Neural cell (in vitro differentiated cells): ENCODE measurements at regions not wholly inside any gene's neighbourhood (a gene's known extent, or its start where the extent isn't known, plus 50 kb on each side); places are given as distances from the start of the nearest gene placed in this dataset.
A peak's percentile ranks its signal among the peaks of the same experiment; 100 is the strongest.

Experiments used
- EP300 ChIP-seq: fragments of 450-650 bp; conservative IDR thresholded peaks from 2 replicates; pipeline ENCODE4 v1.6.1; 2014; ENCODE audit warnings: antibody characterized with exemption, mild to moderate bottlenecking, moderate library complexity; ENCODE audit not compliant: poor library complexity, severe bottlenecking
- EZH2 ChIP-seq: fragments of 200-600, 300-800 bp; shearing (Covaris generic), sonication (generic); IDR thresholded peaks from 2 replicates; pipeline ENCODE4 v1.6.1; 2014; ENCODE audit warnings: antibody characterized with exemption, low read length, borderline replicate concordance, mild to moderate bottlenecking; ENCODE audit not compliant: insufficient read depth, poor library complexity, severe bottlenecking
- POLR2AphosphoS5 ChIP-seq: IDR thresholded peaks from 2 replicates; pipeline ENCODE4 v1.6.1; 2012
- RAD21 ChIP-seq: fragments of 450-650 bp; conservative IDR thresholded peaks from 2 replicates; pipeline ENCODE4 v1.6.1; 2014; ENCODE audit warnings: antibody characterized with exemption, mild to moderate bottlenecking, moderate library complexity
- TF ChIP-seq, protein P1 (sequence below): fragments of 450-650 bp; IDR thresholded peaks from 2 replicates; pipeline ENCODE4 v1.5.1; 2014; ENCODE audit warnings: antibody characterized with exemption, mild to moderate bottlenecking, moderate library complexity; ENCODE audit not compliant: poor library complexity, severe bottlenecking

DNA sequence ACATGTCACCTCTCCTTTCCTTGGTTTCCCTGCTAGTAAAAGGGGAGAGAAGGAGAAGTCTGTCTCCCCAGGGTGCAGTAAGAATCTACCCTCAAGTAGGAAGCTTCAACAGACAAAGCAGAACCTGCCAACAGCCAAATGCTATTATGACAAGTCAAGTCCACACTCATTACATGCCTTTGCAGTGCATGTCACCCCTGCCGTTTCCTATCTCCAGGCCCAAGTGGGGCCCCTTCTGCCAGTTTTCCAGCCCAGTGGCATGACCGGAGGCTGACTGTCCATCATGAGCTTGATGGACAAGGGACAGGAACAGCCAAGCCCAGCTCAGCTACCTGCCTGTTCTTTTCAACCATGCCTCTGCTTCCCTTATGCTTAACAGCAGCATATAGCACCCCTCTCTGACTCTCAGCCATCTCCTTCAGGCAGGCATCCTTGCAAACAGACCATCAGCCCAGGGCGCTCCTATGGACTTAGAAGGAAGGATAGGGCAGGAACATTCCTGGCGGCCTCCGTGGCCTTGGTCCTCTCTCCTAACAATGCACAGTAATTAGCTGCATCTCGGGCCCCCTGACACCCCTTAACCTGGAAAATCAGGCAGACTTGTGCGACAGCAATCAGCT lies 107.2 kb upstream of the RAD23B start:
- TF ChIP-seq, protein P1, sequence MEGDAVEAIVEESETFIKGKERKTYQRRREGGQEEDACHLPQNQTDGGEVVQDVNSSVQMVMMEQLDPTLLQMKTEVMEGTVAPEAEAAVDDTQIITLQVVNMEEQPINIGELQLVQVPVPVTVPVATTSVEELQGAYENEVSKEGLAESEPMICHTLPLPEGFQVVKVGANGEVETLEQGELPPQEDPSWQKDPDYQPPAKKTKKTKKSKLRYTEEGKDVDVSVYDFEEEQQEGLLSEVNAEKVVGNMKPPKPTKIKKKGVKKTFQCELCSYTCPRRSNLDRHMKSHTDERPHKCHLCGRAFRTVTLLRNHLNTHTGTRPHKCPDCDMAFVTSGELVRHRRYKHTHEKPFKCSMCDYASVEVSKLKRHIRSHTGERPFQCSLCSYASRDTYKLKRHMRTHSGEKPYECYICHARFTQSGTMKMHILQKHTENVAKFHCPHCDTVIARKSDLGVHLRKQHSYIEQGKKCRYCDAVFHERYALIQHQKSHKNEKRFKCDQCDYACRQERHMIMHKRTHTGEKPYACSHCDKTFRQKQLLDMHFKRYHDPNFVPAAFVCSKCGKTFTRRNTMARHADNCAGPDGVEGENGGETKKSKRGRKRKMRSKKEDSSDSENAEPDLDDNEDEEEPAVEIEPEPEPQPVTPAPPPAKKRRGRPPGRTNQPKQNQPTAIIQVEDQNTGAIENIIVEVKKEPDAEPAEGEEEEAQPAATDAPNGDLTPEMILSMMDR, result no peak
- TF ChIP-seq EP300, result peak; percentile 55
- TF ChIP-seq POLR2AphosphoS5, result peak; percentile 81
- no peak for TF ChIP-seq RAD21
- TF ChIP-seq EZH2, result no peak
